Breast epithelium (tissue), 3 donors: ENCODE measurements at regions not wholly inside any gene's neighbourhood (a gene's known extent, or its start where the extent isn't known, plus 50 kb on each side); places are given as distances from the start of the nearest gene placed in this dataset.

Experiments used
- POLR2A ChIP-seq: fragments of 450-650 bp; IDR thresholded peaks from one replicate; pipeline ENCODE4 v1.6.1; 2016; ENCODE audit warnings: antibody characterized with exemption, mild to moderate bottlenecking, moderate library complexity
- TF ChIP-seq, protein P1 (sequence below), 3 donors: fragments of 450-650 bp; IDR thresholded peaks; one replicate each; pipeline ENCODE4 v1.5.1; 2016 to 2017; ENCODE audit warnings: antibody characterized with exemption in 3 of 3, mild to moderate bottlenecking in 3 of 3, moderate library complexity in 3 of 3

- TF ChIP-seq, protein P1, sequence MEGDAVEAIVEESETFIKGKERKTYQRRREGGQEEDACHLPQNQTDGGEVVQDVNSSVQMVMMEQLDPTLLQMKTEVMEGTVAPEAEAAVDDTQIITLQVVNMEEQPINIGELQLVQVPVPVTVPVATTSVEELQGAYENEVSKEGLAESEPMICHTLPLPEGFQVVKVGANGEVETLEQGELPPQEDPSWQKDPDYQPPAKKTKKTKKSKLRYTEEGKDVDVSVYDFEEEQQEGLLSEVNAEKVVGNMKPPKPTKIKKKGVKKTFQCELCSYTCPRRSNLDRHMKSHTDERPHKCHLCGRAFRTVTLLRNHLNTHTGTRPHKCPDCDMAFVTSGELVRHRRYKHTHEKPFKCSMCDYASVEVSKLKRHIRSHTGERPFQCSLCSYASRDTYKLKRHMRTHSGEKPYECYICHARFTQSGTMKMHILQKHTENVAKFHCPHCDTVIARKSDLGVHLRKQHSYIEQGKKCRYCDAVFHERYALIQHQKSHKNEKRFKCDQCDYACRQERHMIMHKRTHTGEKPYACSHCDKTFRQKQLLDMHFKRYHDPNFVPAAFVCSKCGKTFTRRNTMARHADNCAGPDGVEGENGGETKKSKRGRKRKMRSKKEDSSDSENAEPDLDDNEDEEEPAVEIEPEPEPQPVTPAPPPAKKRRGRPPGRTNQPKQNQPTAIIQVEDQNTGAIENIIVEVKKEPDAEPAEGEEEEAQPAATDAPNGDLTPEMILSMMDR (IDR thresholded peaks at IDR 0.05): no peak
- no peak for TF ChIP-seq POLR2A
Observed at GRCh38 chr17:33910200-33910857, 344.8 kb upstream of the CCL2 start.
